KMS-11 (cell line): ENCODE measurements at regions not wholly inside any gene's neighbourhood (a gene's known extent, or its start where the extent isn't known, plus 50 kb on each side); places are given as distances from the start of the nearest gene placed in this dataset.

Experiments
- H2AFZ ChIP-seq: fragments of 200-600 bp; sonication (generic); 2 replicates; pipeline ENCODE4 v1.6.1; 2016; ENCODE audit warnings: antibody characterized with exemption, mixed run types, low read depth
- H3K27ac ChIP-seq: fragments of 200-600 bp; sonication (generic); 2 replicates; pipeline ENCODE4 v1.6.1; 2016; ENCODE audit warnings: mild to moderate bottlenecking, mixed run types
- H3K27me3 ChIP-seq: fragments of 200-600 bp; sonication (generic); 2 replicates; pipeline ENCODE4 v1.6.1; 2017; ENCODE audit warnings: mild to moderate bottlenecking, low read depth, mixed run types, moderate library complexity; ENCODE audit not compliant: insufficient read depth
- H3K36me3 ChIP-seq: fragments of 200-600 bp; sonication (generic); 2 replicates; pipeline ENCODE4 v1.6.1; 2017; ENCODE audit warnings: mild to moderate bottlenecking, mixed run types; ENCODE audit not compliant: insufficient read depth
- H3K4me1 ChIP-seq: fragments of 200-600 bp; sonication (generic); 2 replicates; pipeline ENCODE4 v1.6.1; 2016; ENCODE audit warnings: mild to moderate bottlenecking, low read depth, mixed run types; ENCODE audit not compliant: poor library complexity, severe bottlenecking
- H3K4me2 ChIP-seq: fragments of 200-600 bp; sonication (generic); 2 replicates; pipeline ENCODE4 v1.7.0; 2016; ENCODE audit warnings: mild to moderate bottlenecking, mixed run types
- H3K4me3 ChIP-seq: fragments of 200-600 bp; sonication (generic); IDR thresholded peaks from 2 replicates; pipeline ENCODE4 v1.6.1; 2017; ENCODE audit warnings: low read depth, low read length, mixed read lengths; ENCODE audit not compliant: insufficient read depth
- H3K79me2 ChIP-seq: fragments of 200-600 bp; sonication (generic); 2 replicates; pipeline ENCODE4 v1.6.1; 2016; ENCODE audit warnings: low read depth, mixed run types; ENCODE audit not compliant: insufficient read depth
- H3K9ac ChIP-seq: fragments of 200-600 bp; sonication (generic); 2 replicates; pipeline ENCODE4 v1.6.1; 2016; ENCODE audit warnings: mild to moderate bottlenecking, mixed run types
- H4K20me1 ChIP-seq: fragments of 200-600 bp; sonication (generic); 2 replicates; pipeline ENCODE4 v1.6.1; 2016; ENCODE audit warnings: mild to moderate bottlenecking, mixed run types; ENCODE audit not compliant: insufficient read depth
- TF ChIP-seq, protein P1 (sequence below): fragments of 200-600 bp; sonication (generic); conservative IDR thresholded peaks from 2 replicates; pipeline ENCODE4 v1.6.1; 2017; ENCODE audit warnings: low read depth, mild to moderate bottlenecking, antibody characterized with exemption, low read length, moderate library complexity, mixed read lengths

DNA sequence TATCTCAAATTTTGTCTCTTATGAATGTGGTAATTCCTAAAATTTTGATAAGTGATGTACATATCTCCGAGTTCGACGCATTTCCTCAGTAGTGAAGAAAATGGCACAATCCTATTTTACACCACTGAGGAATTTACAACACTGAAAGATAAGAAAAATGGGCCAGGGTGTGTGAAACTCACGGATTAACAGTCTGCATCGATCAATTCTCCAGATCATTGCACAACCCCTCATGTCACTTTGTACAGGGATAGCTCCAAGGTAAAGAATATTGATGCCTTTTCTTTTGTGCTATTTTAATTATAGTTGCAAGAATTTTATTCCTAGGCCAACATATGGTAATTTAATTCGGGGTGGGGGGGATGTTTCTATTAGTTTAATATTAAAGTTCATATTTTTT, 268.7 kb upstream of the VCX3A start:
- H3K27ac ChIP-seq = no peak overlapping the region
- no peaks in the 10 kb centered on the region for H3K79me2 ChIP-seq
- no peaks in the 10 kb centered on the region for H3K27me3 ChIP-seq
- H3K36me3 ChIP-seq = no peaks in the 10 kb centered on the region
- no peak overlapping the region for H3K4me3 ChIP-seq
- H2AFZ ChIP-seq = no peak overlapping the region
- no peaks in the 10 kb centered on the region for H3K4me1 ChIP-seq
- H4K20me1 ChIP-seq = no peaks in the 10 kb centered on the region
- no peak overlapping the region for H3K9ac ChIP-seq
- TF ChIP-seq, protein P1, sequence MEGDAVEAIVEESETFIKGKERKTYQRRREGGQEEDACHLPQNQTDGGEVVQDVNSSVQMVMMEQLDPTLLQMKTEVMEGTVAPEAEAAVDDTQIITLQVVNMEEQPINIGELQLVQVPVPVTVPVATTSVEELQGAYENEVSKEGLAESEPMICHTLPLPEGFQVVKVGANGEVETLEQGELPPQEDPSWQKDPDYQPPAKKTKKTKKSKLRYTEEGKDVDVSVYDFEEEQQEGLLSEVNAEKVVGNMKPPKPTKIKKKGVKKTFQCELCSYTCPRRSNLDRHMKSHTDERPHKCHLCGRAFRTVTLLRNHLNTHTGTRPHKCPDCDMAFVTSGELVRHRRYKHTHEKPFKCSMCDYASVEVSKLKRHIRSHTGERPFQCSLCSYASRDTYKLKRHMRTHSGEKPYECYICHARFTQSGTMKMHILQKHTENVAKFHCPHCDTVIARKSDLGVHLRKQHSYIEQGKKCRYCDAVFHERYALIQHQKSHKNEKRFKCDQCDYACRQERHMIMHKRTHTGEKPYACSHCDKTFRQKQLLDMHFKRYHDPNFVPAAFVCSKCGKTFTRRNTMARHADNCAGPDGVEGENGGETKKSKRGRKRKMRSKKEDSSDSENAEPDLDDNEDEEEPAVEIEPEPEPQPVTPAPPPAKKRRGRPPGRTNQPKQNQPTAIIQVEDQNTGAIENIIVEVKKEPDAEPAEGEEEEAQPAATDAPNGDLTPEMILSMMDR = no peak
- H3K4me2 ChIP-seq = no peak overlapping the region

DNA sequence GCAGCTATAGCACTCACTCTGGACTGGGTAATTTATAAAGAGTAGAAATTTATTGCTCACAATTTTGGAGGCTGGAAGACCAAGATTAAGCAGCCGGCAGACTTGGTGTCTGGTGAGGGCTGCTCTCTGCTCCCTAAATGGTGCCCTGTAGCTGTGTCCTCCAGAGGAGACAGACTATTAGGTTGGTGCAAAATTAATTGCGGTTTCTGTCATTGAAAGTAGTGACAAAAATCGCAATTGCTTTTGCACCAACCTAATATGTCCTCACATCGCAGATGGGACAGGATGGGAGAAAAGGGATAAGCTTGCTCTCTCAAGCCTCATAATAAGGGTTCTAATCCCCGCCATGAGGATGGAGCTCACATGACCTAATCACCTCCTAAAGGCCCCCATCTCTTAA, 258.1 kb upstream of the VCX3A start:
- no peaks in the 10 kb centered on the region for H4K20me1 ChIP-seq
- no peak overlapping the region for H2AFZ ChIP-seq
- H3K4me3 ChIP-seq = no peak overlapping the region
- H3K79me2 ChIP-seq = no peaks in the 10 kb centered on the region
- H3K27me3 ChIP-seq = no peaks in the 10 kb centered on the region
- no peak overlapping the region for H3K9ac ChIP-seq
- no peaks in the 10 kb centered on the region for H3K4me1 ChIP-seq
- H3K4me2 ChIP-seq = no peak overlapping the region
- no peaks in the 10 kb centered on the region for H3K36me3 ChIP-seq
- no peak overlapping the region for H3K27ac ChIP-seq
- TF ChIP-seq, protein P1 = no peak

DNA sequence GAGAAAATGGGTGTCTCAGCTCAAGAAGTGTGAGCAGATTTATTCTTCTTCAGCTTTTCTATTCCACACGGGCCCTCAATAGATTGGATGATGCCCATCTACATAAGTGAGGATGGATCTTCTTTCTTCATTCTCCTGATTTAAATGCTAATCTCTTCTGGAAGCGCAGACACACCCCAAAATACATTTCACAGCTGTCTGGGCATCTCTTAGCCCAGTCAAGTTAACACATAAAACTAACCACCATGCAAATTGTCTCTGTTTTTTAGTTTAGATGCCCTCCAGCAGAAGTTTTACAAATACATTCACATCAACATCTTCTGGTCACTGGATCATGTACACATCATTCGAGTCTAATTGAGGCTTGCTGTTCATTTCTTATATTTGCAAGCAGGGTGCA, 249.0 kb upstream of the VCX3A start:
- Histone ChIP-seq H3K4me3 (no peak overlapping the region), H3K4me2 (no peak overlapping the region), H3K27ac (no peak overlapping the region), H3K4me1 (no peaks in the 10 kb centered on the region), H3K9ac (no peak overlapping the region), H3K27me3 (no peaks in the 10 kb centered on the region), H4K20me1 (no peaks in the 10 kb centered on the region), H3K79me2 (no peaks in the 10 kb centered on the region), H2AFZ (no peak overlapping the region), H3K36me3 (no peaks in the 10 kb centered on the region)
- TF ChIP-seq, protein P1 = no peak

DNA sequence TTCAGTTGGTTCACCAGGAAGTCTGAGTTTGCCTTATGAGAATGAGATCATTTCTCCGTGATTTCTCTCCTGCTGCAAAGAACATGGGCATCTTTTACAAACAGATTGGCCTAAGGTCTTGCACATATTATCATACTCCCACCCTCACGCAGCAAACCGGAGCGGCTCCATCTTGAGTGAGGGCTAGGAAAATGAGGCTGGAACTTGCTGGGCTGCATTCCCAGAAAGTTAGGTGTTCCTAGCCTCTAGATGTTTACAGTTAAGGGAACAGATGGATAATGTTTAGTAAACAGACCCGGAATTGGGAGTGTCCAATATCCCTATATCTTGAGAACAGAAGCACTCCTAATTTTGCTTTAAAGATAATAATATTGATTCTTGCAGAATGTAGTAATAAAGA, 247.9 kb upstream of the VCX3A start:
- Histone ChIP-seq H3K9ac (no peak overlapping the region), H3K27ac (no peak overlapping the region), H3K4me3 (no peak overlapping the region), H3K4me1 (no peaks in the 10 kb centered on the region), H2AFZ (no peak overlapping the region), H3K27me3 (no peaks in the 10 kb centered on the region), H3K36me3 (no peaks in the 10 kb centered on the region), H3K4me2 (no peak overlapping the region), H3K79me2 (no peaks in the 10 kb centered on the region), H4K20me1 (no peaks in the 10 kb centered on the region)
- TF ChIP-seq, protein P1 = no peak
